ENCODE measurements at regions not wholly inside any gene's neighbourhood (a gene's known extent, or its start where the extent isn't known, plus 50 kb on each side); places are given as distances from the start of the nearest gene placed in this dataset.
"Not testable (repeated sequence)": the region's sequence is repeated elsewhere in the genome, so short reads cannot be mapped to it uniquely, and the experiment has no call there.

- DNase-seq = no peak
Observed at GRCh38 chr2:5187283-5187682, 504.9 kb upstream of the SOX11 start.

- DNase-seq = no peak
Observed at GRCh38 chr2:5188636-5189035, 503.5 kb upstream of the SOX11 start.

GRCh38 chr2:5190023-5190422, 502.2 kb upstream of the SOX11 start:
- DNase-seq = no peak

- DNase-seq = no peak
Observed at GRCh38 chr2:5195636-5196035, 496.5 kb upstream of the SOX11 start.

- no peak for DNase-seq
Observed at GRCh38 chr2:5203134-5203755, 488.9 kb upstream of the SOX11 start.

- DNase-seq = not testable (repeated sequence)
Observed at GRCh38 chr2:5206742-5207141, 485.4 kb upstream of the SOX11 start.

- no peak for DNase-seq
Observed at GRCh38 chr2:5215989-5216607, 476.1 kb upstream of the SOX11 start.

- DNase-seq = no peak
Observed at GRCh38 chr2:5227062-5227699, 465.0 kb upstream of the SOX11 start.

- no peak for DNase-seq
Observed at GRCh38 chr2:5229574-5229973, 462.6 kb upstream of the SOX11 start.

GRCh38 chr2:5230444-5230843, 461.7 kb upstream of the SOX11 start:
- no peak for DNase-seq

GRCh38 chr2:5230855-5231254, 461.3 kb upstream of the SOX11 start:
- no peak for DNase-seq

- DNase-seq = no peak
Observed at GRCh38 chr2:5231287-5231686, 460.9 kb upstream of the SOX11 start.

GRCh38 chr2:5234563-5234962, 457.6 kb upstream of the SOX11 start:
- no peak for DNase-seq

GRCh38 chr2:5235701-5236100, 456.5 kb upstream of the SOX11 start:
- no peak for DNase-seq

- DNase-seq = no peak
Observed at GRCh38 chr2:5236249-5236648, 455.9 kb upstream of the SOX11 start.

- no peak for DNase-seq
Observed at GRCh38 chr2:5242751-5243150, 449.4 kb upstream of the SOX11 start.

- no peak for DNase-seq
Observed at GRCh38 chr2:5250482-5250881, 441.7 kb upstream of the SOX11 start.

GRCh38 chr2:5253263-5253662, 438.9 kb upstream of the SOX11 start:
- DNase-seq = no peak

- no peak for DNase-seq
Observed at GRCh38 chr2:5254791-5255332, 437.3 kb upstream of the SOX11 start.

- DNase-seq = no peak
Observed at GRCh38 chr2:5263291-5263690, 428.9 kb upstream of the SOX11 start.

- no peak for DNase-seq
Observed at GRCh38 chr2:5264361-5264760, 427.8 kb upstream of the SOX11 start.

- DNase-seq = peak; percentile 83
Observed at GRCh38 chr2:5285061-5285460, 407.1 kb upstream of the SOX11 start.

- DNase-seq = peak; percentile 84
Observed at GRCh38 chr2:5285872-5286769, 406.1 kb upstream of the SOX11 start.

Measured in NCI-H82 (cell line).